Smooth muscle cell (in vitro differentiated cells): ENCODE measurements at regions not wholly inside any gene's neighbourhood (a gene's known extent, or its start where the extent isn't known, plus 50 kb on each side); places are given as distances from the start of the nearest gene placed in this dataset.

Source experiments
- DNase-seq: peaks from one replicate; lab custom pipeline; 2025; ENCODE audit not compliant: unreplicated experiment; lab: John Stamatoyannopoulos, UW
- H2AFZ ChIP-seq: fragments of 200-600 bp; sonication (generic); 2 replicates; pipeline ENCODE4 v1.6.0; 2016; ENCODE audit warnings: antibody characterized with exemption, low read depth, mild to moderate bottlenecking
- H3F3A ChIP-seq: fragments of 200-600 bp; sonication (generic); 2 replicates; pipeline ENCODE4 v1.6.0; 2017; ENCODE audit warnings: antibody characterized with exemption, low read depth
- H3K27ac ChIP-seq: fragments of 200-600 bp; sonication (generic); 2 replicates; pipeline ENCODE4 v1.5.1; 2016; ENCODE audit warnings: low read depth, mild to moderate bottlenecking
- H3K27me3 ChIP-seq: fragments of 200-600 bp; sonication (generic); 2 replicates; pipeline ENCODE4 v1.6.1; 2016; ENCODE audit warnings: low read depth, mild to moderate bottlenecking
- H3K36me3 ChIP-seq: fragments of 200-600 bp; sonication (generic); 2 replicates; pipeline ENCODE4 v1.5.1; 2016; ENCODE audit warnings: low read depth
- H3K4me1 ChIP-seq: fragments of 200-600 bp; sonication (generic); 2 replicates; pipeline ENCODE4 v1.5.1; 2016; ENCODE audit warnings: low read depth
- H3K4me2 ChIP-seq: fragments of 200-600 bp; sonication (generic); 2 replicates; pipeline ENCODE4 v1.6.0; 2016; ENCODE audit warnings: mild to moderate bottlenecking
- H3K4me3 ChIP-seq: fragments of 200-600 bp; sonication (generic); 2 replicates; pipeline ENCODE4 v1.5.1; 2016; ENCODE audit warnings: mild to moderate bottlenecking
- H3K79me2 ChIP-seq: fragments of 200-600 bp; sonication (generic); 2 replicates; pipeline ENCODE4 v1.6.0; 2016; ENCODE audit warnings: low read depth, mild to moderate bottlenecking
- H3K9ac ChIP-seq: fragments of 200-600 bp; sonication (generic); 2 replicates; pipeline ENCODE4 v1.6.0; 2016; ENCODE audit warnings: low read depth
- H3K9me3 ChIP-seq: fragments of 200-600 bp; sonication (generic); replicated peaks from 2 replicates; pipeline ENCODE4 v1.5.1; 2016; ENCODE audit warnings: low read depth
- H4K20me1 ChIP-seq: fragments of 200-600 bp; sonication (generic); 2 replicates; pipeline ENCODE4 v1.6.0; 2016; ENCODE audit warnings: low read depth
- CTCF ChIP-seq: fragments of 200-600 bp; sonication (generic); IDR thresholded peaks from 2 replicates; pipeline ENCODE4 v1.5.1; 2017; ENCODE audit warnings: borderline replicate concordance, mild to moderate bottlenecking, antibody characterized with exemption; ENCODE audit not compliant: insufficient read depth, poor library complexity, severe bottlenecking
- WGBS: methylation state at CpG from one replicate; pipeline ENCODE4 v1.1.7; 2016; ENCODE audit warnings: low lambda C conversion rate; 5-methylcytosine and 5-hydroxymethylcytosine counted together

GRCh38 chr13:90796474-90796873 is 551.0 kb upstream of the MIR17HG start:
- Histone ChIP-seq H3F3A (no peaks in the 10 kb centered on the region), H3K36me3 (no peaks in the 10 kb centered on the region), H3K4me1 (peaks cover 1% of the 10 kb centered on the region), H3K4me3 (no peak overlapping the region), H3K79me2 (no peaks in the 10 kb centered on the region), H3K9me3 (no peaks in the 10 kb centered on the region), H4K20me1 (no peaks in the 10 kb centered on the region), H3K9ac (no peak overlapping the region), H2AFZ (no peak overlapping the region), H3K4me2 (no peak overlapping the region), H3K27ac (no peak overlapping the region), H3K27me3 (no peaks in the 10 kb centered on the region)
- WGBS, result 85% methylated on average over 4 of the region's 4 CpGs
- no peak for TF ChIP-seq CTCF
- no peak for DNase-seq

DNA sequence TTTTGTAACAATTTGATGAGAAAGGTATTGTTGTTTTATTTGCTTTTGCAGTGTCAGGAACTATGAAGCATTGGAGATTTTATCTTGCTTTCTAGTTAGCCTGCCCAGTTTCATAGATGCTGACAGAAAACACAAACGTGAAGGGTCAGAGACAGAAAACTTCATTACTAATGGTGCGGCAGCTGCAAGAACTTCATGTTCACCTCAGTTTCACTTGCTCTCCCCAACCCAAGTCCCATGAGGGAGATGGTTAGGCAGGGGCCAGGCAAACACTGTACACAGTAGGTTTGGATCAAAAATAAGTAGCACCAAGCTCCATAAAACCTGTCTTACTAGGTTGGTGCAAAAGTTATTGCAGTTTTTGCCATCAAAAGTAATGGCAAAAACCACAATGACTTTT is 550.2 kb upstream of the MIR17HG start:
- H3F3A ChIP-seq, result no peaks in the 10 kb centered on the region
- 91% methylated on average over 2 of the region's 2 CpGs for WGBS
- no peaks in the 10 kb centered on the region for H3K79me2 ChIP-seq
- DNase-seq, result no peak
- H3K4me1 ChIP-seq, result peaks cover 6% of the 10 kb centered on the region
- no peak overlapping the region for H2AFZ ChIP-seq
- no peak for TF ChIP-seq CTCF
- no peaks in the 10 kb centered on the region for H3K9me3 ChIP-seq
- H3K27me3 ChIP-seq, result no peaks in the 10 kb centered on the region
- no peak overlapping the region for H3K4me3 ChIP-seq
- no peak overlapping the region for H3K27ac ChIP-seq
- no peaks in the 10 kb centered on the region for H3K36me3 ChIP-seq
- H4K20me1 ChIP-seq, result no peaks in the 10 kb centered on the region
- H3K4me2 ChIP-seq, result no peak overlapping the region
- no peak overlapping the region for H3K9ac ChIP-seq

DNA sequence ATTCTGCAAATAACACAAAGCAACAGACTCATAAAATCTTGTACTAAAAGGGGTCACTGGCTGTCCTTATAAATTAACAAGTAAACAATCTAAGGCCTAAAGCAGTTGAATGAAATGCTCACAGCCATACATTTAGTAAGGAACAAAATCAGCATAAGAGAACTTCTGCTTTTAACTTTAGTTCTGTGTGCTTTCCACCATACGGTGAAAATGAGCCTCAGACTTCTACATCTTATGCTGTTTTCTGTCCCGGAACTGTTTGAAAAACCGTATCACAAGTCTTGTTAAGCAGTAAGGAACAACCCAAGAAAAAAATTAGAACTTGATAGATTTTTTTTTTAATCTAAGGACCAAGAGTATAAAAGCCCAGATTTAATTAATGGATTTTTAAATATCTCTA is 549.1 kb upstream of the MIR17HG start:
- no peaks in the 10 kb centered on the region for H3F3A ChIP-seq
- no peaks in the 10 kb centered on the region for H3K36me3 ChIP-seq
- no peak for DNase-seq
- 93% methylated on average over 3 of the region's 3 CpGs for WGBS
- H4K20me1 ChIP-seq, result no peaks in the 10 kb centered on the region
- no peak overlapping the region for H2AFZ ChIP-seq
- TF ChIP-seq CTCF, result no peak
- H3K4me3 ChIP-seq, result no peak overlapping the region
- H3K79me2 ChIP-seq, result no peaks in the 10 kb centered on the region
- no peak overlapping the region for H3K27ac ChIP-seq
- no peak overlapping the region for H3K9ac ChIP-seq
- H3K4me1 ChIP-seq, result peaks cover 6% of the 10 kb centered on the region
- no peak overlapping the region for H3K4me2 ChIP-seq
- no peaks in the 10 kb centered on the region for H3K27me3 ChIP-seq
- H3K9me3 ChIP-seq, result no peaks in the 10 kb centered on the region

DNA sequence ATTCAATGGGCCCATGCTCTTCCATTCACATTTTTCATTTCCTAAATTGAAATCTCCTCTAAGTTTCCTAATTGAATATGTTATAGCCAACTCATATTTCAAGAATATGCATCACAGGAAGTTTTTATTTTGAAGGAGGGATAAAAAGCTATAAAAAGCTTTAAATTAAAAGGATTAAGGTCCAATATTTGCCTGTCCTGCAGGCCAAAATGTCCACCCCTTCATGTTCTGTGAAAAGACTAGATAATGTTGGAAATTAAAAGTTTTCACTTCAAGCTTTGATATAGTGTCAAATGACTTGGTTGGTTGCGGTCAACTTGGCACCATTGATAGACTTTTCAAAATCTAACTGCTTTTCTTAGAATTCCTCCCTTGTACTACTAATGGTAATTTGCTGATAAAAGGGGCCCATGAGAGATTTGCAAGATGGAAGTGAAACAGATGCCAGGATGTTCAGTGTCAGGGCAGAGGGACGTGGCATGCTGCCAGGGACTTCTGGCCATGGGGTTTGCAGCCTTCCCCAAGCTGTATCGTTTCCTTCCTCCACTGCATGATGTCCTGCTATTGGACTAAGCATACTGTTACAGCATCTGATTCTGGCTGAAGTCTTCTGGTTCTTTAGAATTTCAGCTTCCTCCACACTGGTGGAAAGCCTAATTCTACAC is 547.3 kb upstream of the MIR17HG start:
- Histone ChIP-seq H3K9ac (no peak overlapping the region), H3F3A (no peaks in the 10 kb centered on the region), H3K27me3 (no peaks in the 10 kb centered on the region), H3K4me1 (peaks cover 6% of the 10 kb centered on the region), H3K79me2 (no peaks in the 10 kb centered on the region), H4K20me1 (no peaks in the 10 kb centered on the region), H3K4me2 (no peak overlapping the region), H3K4me3 (no peak overlapping the region), H2AFZ (peak overlapping the region; percentile 61), H3K9me3 (no peaks in the 10 kb centered on the region), H3K36me3 (no peaks in the 10 kb centered on the region), H3K27ac (no peak overlapping the region)
- DNase-seq, result no peak
- TF ChIP-seq CTCF, result no peak
- WGBS, result 69% methylated on average over 3 of the region's 3 CpGs
